SK-N-MC (cell line): ENCODE measurements at regions not wholly inside any gene's neighbourhood (a gene's known extent, or its start where the extent isn't known, plus 50 kb on each side); places are given as distances from the start of the nearest gene placed in this dataset.

Experiments used
- EZH2 ChIP-seq: fragments of 200-600 bp; sonication (generic); IDR thresholded peaks from one replicate; pipeline ENCODE4 v1.6.1; 2017; ENCODE audit warnings: antibody characterized with exemption
- FOXP2 ChIP-seq: optimal IDR thresholded peaks from 2 replicates; pipeline ENCODE3; 2011; ENCODE audit warnings: mild to moderate bottlenecking, moderate library complexity; ENCODE audit not compliant: insufficient read depth; ENCODE audit errors: extremely low read length, control extremely low read depth
- POLR2AphosphoS5 ChIP-seq: IDR thresholded peaks from 2 replicates; pipeline ENCODE4 v1.6.1; 2012; ENCODE audit warnings: mild to moderate bottlenecking, low read depth, low read length, borderline replicate concordance

DNA sequence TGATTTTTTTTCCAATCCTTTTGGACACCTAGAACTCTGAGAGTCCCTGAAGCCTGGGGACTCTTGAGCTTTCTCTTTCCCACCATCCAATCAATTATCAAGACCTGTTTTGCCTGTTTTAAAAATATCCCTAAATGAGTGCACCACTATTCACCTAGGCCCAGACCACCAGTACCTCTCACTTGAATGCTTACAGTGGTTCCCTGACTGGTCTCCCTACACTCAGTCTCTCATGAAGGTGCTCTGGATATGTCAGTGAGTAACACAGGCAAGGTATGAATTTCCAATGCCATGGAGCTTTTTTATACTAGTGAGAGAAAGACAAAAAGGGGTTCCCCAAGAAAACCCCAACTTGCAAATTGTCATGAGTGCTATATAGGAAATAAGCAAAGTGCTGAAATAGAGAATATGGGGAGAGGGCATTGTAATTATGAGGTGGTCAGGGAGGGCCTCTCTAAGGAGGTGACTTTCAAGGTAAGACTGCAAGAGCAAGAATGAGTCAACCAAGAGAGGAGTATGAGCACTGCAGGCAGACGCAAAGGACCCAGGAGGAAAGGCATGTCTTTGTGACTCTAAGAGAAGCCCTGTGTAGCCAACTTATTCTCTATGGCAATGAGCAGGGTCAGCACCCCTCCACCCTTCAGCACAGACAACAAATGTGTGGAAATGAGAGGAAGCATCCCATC is 85.3 kb upstream of the MBIP start:
- TF ChIP-seq EZH2 = no peak
- no peak for TF ChIP-seq POLR2AphosphoS5
- no peak for TF ChIP-seq FOXP2
